NB4 (cell line): ENCODE measurements at regions not wholly inside any gene's neighbourhood (a gene's known extent, or its start where the extent isn't known, plus 50 kb on each side); places are given as distances from the start of the nearest gene placed in this dataset.

ENCODE experiments used
- MYC ChIP-seq: IDR thresholded peaks from 2 replicates; pipeline ENCODE4 v1.6.1; 2011; ENCODE audit warnings: low read depth, low read length
- POLR2A ChIP-seq: IDR thresholded peaks from 2 replicates; pipeline ENCODE4 v1.6.1; 2011; ENCODE audit warnings: mild to moderate bottlenecking; ENCODE audit not compliant: insufficient read length; ENCODE audit errors: extremely low read depth
- TF ChIP-seq, protein P1 (sequence below): IDR thresholded peaks from one replicate; pipeline ENCODE4 v1.5.1; 2012; ENCODE audit warnings: low read depth, low read length
- TF ChIP-seq, protein P2 (sequence below): IDR thresholded peaks from 2 replicates; pipeline ENCODE4 v1.6.1; 2011; ENCODE audit warnings: low read depth, low read length

GRCh38 chr4:33465565-33465964 is 2745.4 kb downstream of the PCDH7 start:
- TF ChIP-seq, protein P1, sequence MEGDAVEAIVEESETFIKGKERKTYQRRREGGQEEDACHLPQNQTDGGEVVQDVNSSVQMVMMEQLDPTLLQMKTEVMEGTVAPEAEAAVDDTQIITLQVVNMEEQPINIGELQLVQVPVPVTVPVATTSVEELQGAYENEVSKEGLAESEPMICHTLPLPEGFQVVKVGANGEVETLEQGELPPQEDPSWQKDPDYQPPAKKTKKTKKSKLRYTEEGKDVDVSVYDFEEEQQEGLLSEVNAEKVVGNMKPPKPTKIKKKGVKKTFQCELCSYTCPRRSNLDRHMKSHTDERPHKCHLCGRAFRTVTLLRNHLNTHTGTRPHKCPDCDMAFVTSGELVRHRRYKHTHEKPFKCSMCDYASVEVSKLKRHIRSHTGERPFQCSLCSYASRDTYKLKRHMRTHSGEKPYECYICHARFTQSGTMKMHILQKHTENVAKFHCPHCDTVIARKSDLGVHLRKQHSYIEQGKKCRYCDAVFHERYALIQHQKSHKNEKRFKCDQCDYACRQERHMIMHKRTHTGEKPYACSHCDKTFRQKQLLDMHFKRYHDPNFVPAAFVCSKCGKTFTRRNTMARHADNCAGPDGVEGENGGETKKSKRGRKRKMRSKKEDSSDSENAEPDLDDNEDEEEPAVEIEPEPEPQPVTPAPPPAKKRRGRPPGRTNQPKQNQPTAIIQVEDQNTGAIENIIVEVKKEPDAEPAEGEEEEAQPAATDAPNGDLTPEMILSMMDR, result no peak
- TF ChIP-seq POLR2A (no peak), MYC (no peak)
- TF ChIP-seq, protein P2, sequence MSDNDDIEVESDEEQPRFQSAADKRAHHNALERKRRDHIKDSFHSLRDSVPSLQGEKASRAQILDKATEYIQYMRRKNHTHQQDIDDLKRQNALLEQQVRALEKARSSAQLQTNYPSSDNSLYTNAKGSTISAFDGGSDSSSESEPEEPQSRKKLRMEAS, result no peak
